HCT116 (cell line): ENCODE measurements at regions not wholly inside any gene's neighbourhood (a gene's known extent, or its start where the extent isn't known, plus 50 kb on each side); places are given as distances from the start of the nearest gene placed in this dataset.

Experiments
- ATAC-seq: fragments of 200-7000 bp; cut with Tn5 transposase; 2 replicates; pipeline ENCODE4 v1.9.1; 2020; ENCODE audit warnings: mild to moderate bottlenecking, moderate library complexity
- BruUV-seq: library from RNA; stranded (reverse); fragments of 400-500 nt; replicated peaks from 2 replicates; lab custom pipeline; 2021; lab: Mats Ljungman, UMichigan
- CTCF ChIA-PET: fragments of 300-600 bp; sonication (Branson Sonifier 250); formaldehyde crosslinking; loops from one replicate; lab custom pipeline; 2021; ENCODE audit warnings: antibody characterized with exemption; lab: Charles Lee
- POLR2A ChIA-PET: fragments of 300-600, 350-600 bp; sonication (Branson Sonifier 250); formaldehyde crosslinking; loops from one replicate; lab custom pipeline; 2021; ENCODE audit warnings: antibody characterized with exemption; lab: Charles Lee
- RAD21 ChIA-PET, 2 experiments: fragments of 300-600 bp; sonication (Branson Sonifier 250); formaldehyde crosslinking; loops; one replicate each; lab custom pipeline; 2023; ENCODE audit warnings: low total read pairs in 2 of 2; ENCODE audit not compliant: uncharacterized antibody in 2 of 2, unreplicated experiment in 2 of 2, low non-redundant PET in 1 of 2; lab: Charles Lee
- DNase-seq: peaks from one replicate; pipeline ENCODE4 v3.0.0-alpha.2; 2010; ENCODE audit warnings: low read depth, low spot score
- H2AFZ ChIP-seq: fragments of 200-600 bp; shearing (Covaris generic), sonication (generic); 2 replicates; pipeline ENCODE4 v1.6.1; 2017; ENCODE audit warnings: low read depth, mixed run types, mixed read lengths, antibody characterized with exemption, low read length; ENCODE audit not compliant: poor library complexity, severe bottlenecking
- H3K27ac ChIP-seq: 2 replicates; pipeline ENCODE4 v1.5.1; 2012; ENCODE audit warnings: low read depth, low read length
- H3K27me3 ChIP-seq: fragments of 200-600 bp; sonication (generic); 2 replicates; pipeline ENCODE4 v1.6.1; 2016; ENCODE audit warnings: mixed run types, low read length, mixed read lengths; ENCODE audit not compliant: insufficient read depth
- H3K36me3 ChIP-seq, 2 experiments: fragments of 200-500 bp in 1 of 2; fragments of 200-600 bp in 1 of 2; sonication (Bioruptor generic) in 1 of 2; sonication (generic) in 1 of 2; 2 replicates each; pipeline versions ENCODE4 v1.5.1 to v1.6.1; 2014 to 2016; ENCODE audit warnings: low read length in 2 of 2, inconsistent platforms in 1 of 2, mixed read lengths in 1 of 2, mixed run types in 1 of 2; ENCODE audit not compliant: insufficient read depth in 2 of 2, control insufficient read depth in 1 of 2
- H3K4me1 ChIP-seq, 2 experiments: fragments of 200-600 bp in 1 of 2; sonication (generic) in 1 of 2; 2 replicates each; pipeline versions ENCODE4 v1.5.1 to v1.6.1; 2012 to 2017; ENCODE audit warnings: low read length in 2 of 2, inconsistent platforms in 1 of 2, mild to moderate bottlenecking in 1 of 2, mixed read lengths in 1 of 2, mixed run types in 1 of 2, moderate library complexity in 1 of 2; ENCODE audit not compliant: insufficient read depth in 2 of 2, control insufficient read depth in 1 of 2
- H3K4me2 ChIP-seq: fragments of 200-600 bp; sonication (generic); 2 replicates; pipeline ENCODE4 v1.6.1; 2017; ENCODE audit warnings: mixed run types, low read length, mixed read lengths
- H3K4me3 ChIP-seq, 2 experiments: fragments of 200-600 bp in 1 of 2; sonication (generic) in 1 of 2; replicated peaks in 1 of 2; 2 replicates each; pipeline ENCODE4 v1.5.1; 2011 to 2016; ENCODE audit warnings: low read length in 2 of 2, control low read depth in 1 of 2, low read depth in 1 of 2, mild to moderate bottlenecking in 1 of 2, mixed read lengths in 1 of 2, mixed run types in 1 of 2
- H3K79me2 ChIP-seq: fragments of 200-600 bp; sonication (generic); 2 replicates; pipeline ENCODE4 v1.6.1; 2017; ENCODE audit warnings: mild to moderate bottlenecking, mixed run types, low read length, moderate library complexity, mixed read lengths; ENCODE audit not compliant: insufficient read depth
- H3K9ac ChIP-seq: fragments of 200-600 bp; sonication (generic); 2 replicates; pipeline ENCODE4 v1.6.1; 2016; ENCODE audit warnings: low read length, mixed read lengths
- H3K9me2 ChIP-seq: fragments of 200-600 bp; sonication (generic), shearing (Covaris generic); 2 replicates; pipeline ENCODE4 v1.6.1; 2017; ENCODE audit warnings: mixed run types, mild to moderate bottlenecking, moderate library complexity; ENCODE audit not compliant: insufficient read depth
- H3K9me3 ChIP-seq, 2 experiments: fragments of 200-500 bp in 1 of 2; fragments of 200-600 bp in 1 of 2; sonication (Bioruptor generic) in 1 of 2; sonication (generic) in 1 of 2; 2 replicates each; pipeline ENCODE4 v1.6.1; 2014 to 2017; ENCODE audit warnings: low read length in 2 of 2, mixed read lengths in 2 of 2, inconsistent platforms in 1 of 2, low read depth in 1 of 2, mild to moderate bottlenecking in 1 of 2, mixed run types in 1 of 2, moderate library complexity in 1 of 2; ENCODE audit not compliant: control insufficient read depth in 1 of 2, insufficient read depth in 1 of 2
- H4K20me1 ChIP-seq: fragments of 200-600 bp; sonication (generic), shearing (Covaris generic); 2 replicates; pipeline ENCODE4 v1.6.1; 2017; ENCODE audit warnings: mixed run types, mild to moderate bottlenecking, moderate library complexity; ENCODE audit not compliant: insufficient read depth
- CBX3 ChIP-seq: IDR thresholded peaks from 2 replicates; pipeline ENCODE4 v1.6.1; 2012; ENCODE audit warnings: low read depth
- CEBPB ChIP-seq: IDR thresholded peaks from 2 replicates; pipeline ENCODE4 v1.6.1; 2012; ENCODE audit warnings: low read depth
- EGR1 ChIP-seq: IDR thresholded peaks from 2 replicates; pipeline ENCODE4 v1.6.1; 2012; ENCODE audit warnings: low read depth
- EZH2 ChIP-seq: fragments of 200-600 bp; sonication (generic); IDR thresholded peaks from 2 replicates; pipeline ENCODE4 v1.6.1; 2017; ENCODE audit warnings: antibody characterized with exemption, mixed run types
- MAX ChIP-seq: IDR thresholded peaks from 2 replicates; pipeline ENCODE4 v1.6.1; 2012
- POLR2A ChIP-seq: IDR thresholded peaks from 2 replicates; pipeline ENCODE4 v1.7.0; 2011; ENCODE audit warnings: borderline replicate concordance; ENCODE audit not compliant: insufficient read depth, insufficient read length; ENCODE audit errors: extremely low read depth
- POLR2AphosphoS5 ChIP-seq: IDR thresholded peaks from 2 replicates; pipeline ENCODE4 v1.6.1; 2011; ENCODE audit warnings: mild to moderate bottlenecking, low read depth, low read length, moderate library complexity
- RAD21 ChIP-seq: IDR thresholded peaks from 2 replicates; pipeline ENCODE4 v1.6.1; 2012; ENCODE audit warnings: low read depth, mild to moderate bottlenecking
- REST ChIP-seq: IDR thresholded peaks from 2 replicates; pipeline ENCODE4 v1.6.1; 2012; ENCODE audit warnings: low read depth
- SIN3A ChIP-seq: IDR thresholded peaks from 2 replicates; pipeline ENCODE4 v1.6.1; 2012; ENCODE audit warnings: low read depth
- SRF ChIP-seq: IDR thresholded peaks from 2 replicates; pipeline ENCODE4 v1.6.1; 2012; ENCODE audit warnings: low read depth
- YY1 ChIP-seq: IDR thresholded peaks from 2 replicates; pipeline ENCODE4 v1.6.1; 2011; ENCODE audit warnings: low read length, low read depth, moderate library complexity, mild to moderate bottlenecking; ENCODE audit not compliant: insufficient replicate concordance; ENCODE audit errors: extremely low read depth
- ZFX ChIP-seq: fragments of 450-650 bp; IDR thresholded peaks from 2 replicates; pipeline ENCODE4 v1.6.1; 2017
- ZNF274 ChIP-seq: fragments of 200-500 bp; sonication (Bioruptor generic); IDR thresholded peaks from 2 replicates; pipeline ENCODE4 v1.6.1; 2014; ENCODE audit warnings: mild to moderate bottlenecking, low read depth, low read length, inconsistent platforms
- intact Hi-C: fragments of 100-400 bp; cut with micrococcal nuclease; formaldehyde crosslinking; loops from 2 replicates; pipeline ENCODE4 v1.10.0; 2022

GRCh38 chr9:13478160-13478559 is 198.7 kb upstream of the MPDZ start:
- no peaks in the 10 kb centered on the region for H3K27me3 ChIP-seq
- ChIA-PET RAD21 (no interaction called here), CTCF (interaction anchor here (0.6 kb wide), 1 partner anchor 174 kb away, joined by 3 read pairs; no protein-coding TSS in a partner anchor), POLR2A (no interaction called here)
- H3K9me2 ChIP-seq: no peaks in the 10 kb centered on the region
- H2AFZ ChIP-seq: no peak overlapping the region
- H3K9ac ChIP-seq: no peak overlapping the region
- no peaks in the 10 kb centered on the region for H3K4me1 ChIP-seq
- H3K27ac ChIP-seq: no peak overlapping the region
- no TSS peak for BruUV-seq
- intact Hi-C loops: no loop called here
- ATAC-seq (no peak), DNase-seq (no peak)
- H3K79me2 ChIP-seq: no peaks in the 10 kb centered on the region
- TF ChIP-seq CBX3: no peak
- no peak for TF ChIP-seq EZH2
- TF ChIP-seq SRF: no peak
- no peak for TF ChIP-seq POLR2AphosphoS5
- TF ChIP-seq CEBPB: no peak
- TF ChIP-seq YY1: no peak
- no peak for TF ChIP-seq RAD21
- TF ChIP-seq POLR2A: no peak
- TF ChIP-seq EGR1: no peak
- TF ChIP-seq MAX: no peak
- TF ChIP-seq ZFX: no peak
- TF ChIP-seq SIN3A: no peak
- no peak for TF ChIP-seq ZNF274
- TF ChIP-seq REST: no peak
- no peak overlapping the region for H3K4me2 ChIP-seq
- no peaks in the 10 kb centered on the region for H4K20me1 ChIP-seq
- peaks cover 0 to 20% of the 10 kb centered on the region in 2 experiments; a peak in 1 of 4 replicates for H3K9me3 ChIP-seq
- no peaks in the 10 kb centered on the region for H3K36me3 ChIP-seq
- no peak overlapping the region for H3K4me3 ChIP-seq
